ENCODE measurements at regions not wholly inside any gene's neighbourhood (a gene's known extent, or its start where the extent isn't known, plus 50 kb on each side); places are given as distances from the start of the nearest gene placed in this dataset.

GRCh38 chr15:47908950-47909670 lies 191.8 kb downstream of the SEMA6D start:
- no peak for TF ChIP-seq POLR2AphosphoS5 (IDR thresholded peaks at IDR 0.05; ENCODE audit: borderline replicate concordance, low read depth, low read length)
- TF ChIP-seq EZH2 (IDR thresholded peaks at IDR 0.05) = no peak
